ENCODE measurements at regions not wholly inside any gene's neighbourhood (a gene's known extent, or its start where the extent isn't known, plus 50 kb on each side); places are given as distances from the start of the nearest gene placed in this dataset.
"Not testable (repeated sequence)": the region's sequence is repeated elsewhere in the genome, so short reads cannot be mapped to it uniquely, and the experiment has no call there.

GRCh38 chr18:46229641-46230040 lies 125.5 kb downstream of the HAUS1 start:
- not testable (repeated sequence) for DNase-seq

GRCh38 chr18:46236156-46236555 lies 132.0 kb downstream of the HAUS1 start:
- DNase-seq = no peak

DNA sequence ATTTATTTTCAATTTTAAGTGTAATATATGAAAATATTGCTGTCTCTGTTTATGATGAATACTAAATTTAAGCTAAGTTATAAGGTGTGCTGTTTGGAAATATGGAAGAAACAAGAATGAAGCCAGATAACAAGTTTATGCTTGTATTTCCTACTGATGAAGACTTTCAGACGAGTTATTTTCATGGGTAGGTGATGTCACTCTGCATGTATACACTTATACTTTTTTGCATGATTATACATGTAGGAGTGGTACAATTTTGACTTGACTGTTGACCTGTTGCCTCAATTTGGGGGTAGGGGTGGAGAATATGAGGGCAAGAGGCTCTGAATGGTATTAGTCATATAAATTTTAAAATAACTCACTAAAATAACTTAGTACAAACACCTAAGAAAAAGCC lies 133.7 kb downstream of the HAUS1 start:
- DNase-seq = no peak

- no peak for DNase-seq
Observed at GRCh38 chr18:46239549-46239948, 135.4 kb downstream of the HAUS1 start.

- DNase-seq = no peak
Observed at GRCh38 chr18:46239998-46240397, 135.8 kb downstream of the HAUS1 start.

- not testable (repeated sequence) for DNase-seq
Observed at GRCh38 chr18:46241393-46241792, 137.2 kb downstream of the HAUS1 start.

DNA sequence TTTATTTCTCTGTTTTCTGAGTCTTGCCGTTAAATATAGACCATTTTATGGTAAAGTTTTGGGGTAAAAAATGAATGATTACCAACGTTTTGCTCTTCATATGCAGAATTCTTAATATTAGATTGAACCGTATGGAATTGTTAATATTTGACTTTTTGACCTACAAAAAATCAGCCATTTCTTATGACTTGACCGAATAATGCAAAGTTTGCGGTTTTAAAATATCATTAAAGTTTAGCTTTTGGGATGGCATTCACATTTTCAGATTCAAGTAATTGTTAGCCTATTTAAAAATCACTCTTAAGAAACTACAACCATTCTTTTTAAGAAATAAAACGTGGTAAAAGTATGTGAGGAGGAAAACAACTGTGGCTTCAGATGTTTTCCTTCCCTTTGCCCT lies 138.0 kb downstream of the HAUS1 start:
- DNase-seq = no peak

- DNase-seq = no peak
Observed at GRCh38 chr18:46243095-46243494, 138.9 kb downstream of the HAUS1 start.

DNA sequence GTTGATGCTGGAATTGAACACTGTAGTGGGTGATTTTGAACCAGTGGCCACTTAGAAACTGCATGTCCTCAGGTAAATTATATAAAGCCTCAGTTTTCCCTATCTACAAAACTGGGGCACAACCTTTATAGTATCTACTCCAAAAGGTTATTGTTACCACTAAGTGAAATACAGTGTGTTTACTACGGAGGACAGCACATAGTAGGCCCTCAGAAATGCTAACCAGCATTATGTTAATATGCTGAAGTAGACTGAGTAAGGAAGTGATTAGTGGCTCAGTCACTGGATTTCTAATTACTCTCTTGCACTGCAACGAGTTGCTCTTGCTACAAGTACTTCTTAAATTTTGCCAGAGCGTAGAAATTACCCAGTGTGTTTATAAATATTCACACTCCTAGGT lies 139.5 kb downstream of the HAUS1 start:
- no peak for DNase-seq

- DNase-seq = no peak
Observed at GRCh38 chr18:46246101-46246500, 141.9 kb downstream of the HAUS1 start.

GRCh38 chr18:46247942-46248341 lies 143.8 kb downstream of the HAUS1 start:
- DNase-seq = no peak

GRCh38 chr18:46250084-46250811 lies 146.1 kb downstream of the HAUS1 start:
- peak; percentile 60 for DNase-seq

- no peak for DNase-seq
Observed at GRCh38 chr18:46250812-46251173, 146.6 kb downstream of the HAUS1 start.

- no peak for DNase-seq
Observed at GRCh38 chr18:46252759-46253158, 148.6 kb downstream of the HAUS1 start.

DNA sequence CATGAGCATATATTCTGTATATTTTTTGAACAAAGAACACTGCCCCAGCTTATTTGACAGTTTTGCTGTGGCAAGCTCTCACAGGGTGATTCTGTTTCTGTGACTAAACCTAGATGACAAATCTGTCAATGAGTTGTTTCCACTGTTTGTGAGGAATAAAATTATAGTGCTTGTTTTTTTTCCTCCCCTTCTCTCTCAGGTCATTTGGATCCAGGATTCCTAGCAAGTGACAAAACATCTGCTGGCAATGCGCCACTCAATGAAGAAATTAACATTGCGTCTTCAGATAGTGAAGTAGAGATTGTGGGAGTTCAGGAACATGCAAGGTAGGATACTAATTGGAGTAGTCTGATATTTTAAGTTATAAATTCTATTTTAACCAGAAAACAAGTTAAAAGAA lies 149.3 kb downstream of the HAUS1 start:
- no peak for DNase-seq

DNA sequence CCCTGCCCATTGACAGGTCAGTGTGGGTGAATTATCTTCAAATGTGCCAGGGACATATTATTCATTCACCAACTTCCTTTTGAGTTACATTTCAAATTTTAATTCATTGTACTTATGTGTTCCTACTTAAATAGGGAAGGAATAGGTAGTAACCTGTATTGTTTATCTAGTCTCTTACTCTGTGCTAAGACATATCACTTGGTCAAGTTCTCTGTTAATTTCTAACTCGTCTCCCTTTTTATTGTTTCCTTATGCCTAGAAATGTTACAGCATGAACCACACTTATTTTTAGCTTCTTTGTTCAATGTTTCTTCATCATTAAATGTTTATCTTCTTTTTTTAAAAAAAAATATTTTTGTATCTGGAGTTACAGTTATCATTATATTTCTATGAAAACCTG lies 151.9 kb downstream of the HAUS1 start:
- DNase-seq = no peak

DNA sequence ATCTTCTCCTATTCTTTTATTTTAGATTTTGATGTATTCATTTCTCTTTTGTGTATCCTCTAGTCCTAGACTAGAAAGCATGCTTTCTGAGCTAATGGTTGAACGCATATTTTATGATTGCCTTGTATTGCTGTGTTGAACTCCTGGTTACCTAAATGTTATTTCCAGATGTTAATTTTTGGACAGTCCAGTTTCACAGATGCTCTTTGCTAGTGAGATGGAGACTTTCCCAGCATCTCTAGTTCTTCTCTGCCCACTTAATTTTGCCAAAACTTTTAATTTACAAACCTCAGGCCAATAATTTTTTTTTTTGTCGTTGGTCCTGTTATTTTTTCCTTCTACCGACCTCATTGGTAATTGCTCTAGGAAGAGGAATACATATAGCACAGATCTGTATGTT lies 153.2 kb downstream of the HAUS1 start:
- DNase-seq = no peak

GRCh38 chr18:46260016-46260878 lies 156.1 kb downstream of the HAUS1 start:
- no peak for DNase-seq

DNA sequence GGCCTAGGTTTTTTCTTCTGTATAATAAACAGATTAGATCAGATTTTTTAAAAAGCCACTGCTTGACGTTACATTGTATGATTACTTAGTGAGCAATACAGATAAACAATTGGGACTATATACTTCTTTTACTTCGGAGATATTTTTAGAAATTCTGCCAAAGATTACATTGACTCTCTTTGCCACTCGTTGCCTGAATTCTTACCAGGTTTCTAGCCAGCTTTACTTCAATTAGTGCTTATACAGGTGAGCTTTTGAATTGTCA lies 156.6 kb downstream of the HAUS1 start:
- DNase-seq = no peak

GRCh38 chr18:46261799-46262198 lies 157.6 kb downstream of the HAUS1 start:
- DNase-seq = no peak

- DNase-seq = no peak
Observed at GRCh38 chr18:46262856-46263255, 158.7 kb downstream of the HAUS1 start.

DNA sequence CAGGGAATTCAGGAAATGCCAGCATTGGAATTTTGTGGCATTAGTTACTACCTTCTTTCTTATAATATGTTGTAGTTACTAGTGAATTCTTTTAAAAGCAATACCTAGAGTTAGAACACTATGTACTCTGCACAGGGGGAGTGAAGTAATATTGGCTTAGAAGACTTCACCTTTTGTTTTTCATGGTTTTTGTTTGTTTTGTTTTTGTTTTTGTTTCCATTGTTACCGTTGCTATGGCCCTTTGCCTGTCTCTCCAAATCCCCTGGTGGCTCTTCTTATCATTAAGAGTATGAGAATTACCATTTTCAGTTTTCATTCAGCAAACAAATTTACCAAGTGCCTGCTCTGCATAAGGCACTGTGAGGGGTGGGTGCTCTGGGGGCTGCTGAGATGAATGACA lies 160.1 kb downstream of the HAUS1 start:
- DNase-seq = no peak

DNA sequence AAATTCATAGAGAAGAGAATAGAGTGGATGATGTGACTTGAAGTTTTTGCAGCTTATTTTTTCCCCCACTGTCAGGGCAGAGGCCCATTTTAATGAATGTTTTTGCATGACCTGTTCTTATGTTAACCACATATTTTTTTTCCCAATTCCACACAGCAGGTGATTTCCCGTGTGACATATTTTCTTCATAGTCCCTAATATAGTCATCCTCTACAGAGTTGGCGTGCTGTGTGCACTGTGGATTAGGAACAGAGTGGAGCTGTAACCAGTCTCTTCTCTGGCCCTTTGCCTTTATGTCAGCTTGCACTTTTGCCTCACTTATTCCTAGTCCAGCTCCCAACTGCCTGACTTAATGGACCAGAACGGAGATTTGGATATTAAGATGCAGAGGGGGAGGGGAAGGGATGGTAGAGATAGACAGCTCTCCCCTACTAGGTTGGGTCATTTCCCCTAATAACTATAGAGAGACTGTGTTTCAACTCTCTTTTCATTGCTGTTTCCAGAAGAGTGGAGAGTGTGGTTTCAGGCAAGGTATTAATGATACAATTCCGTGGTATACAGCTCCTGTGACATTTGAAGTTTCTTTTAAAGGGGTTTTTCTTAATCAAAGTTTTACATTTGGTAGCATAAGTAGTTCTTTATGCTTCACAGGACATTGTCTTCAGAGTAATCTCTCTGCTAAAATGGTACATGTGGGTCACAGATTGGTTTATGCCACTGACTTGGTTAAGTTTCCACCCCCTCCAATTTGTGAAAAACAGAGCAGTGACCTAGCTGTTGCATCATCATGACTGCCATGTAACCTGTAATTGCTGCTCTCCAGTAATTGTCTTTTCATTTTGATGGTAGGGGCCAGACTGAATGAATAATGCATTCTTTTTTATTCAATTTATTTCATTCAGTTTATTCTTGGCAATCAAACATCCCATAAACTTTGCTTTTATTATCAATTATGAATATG lies 161.3 kb downstream of the HAUS1 start:
- no peak for DNase-seq

- no peak for DNase-seq
Observed at GRCh38 chr18:46266473-46266872, 162.3 kb downstream of the HAUS1 start.

Measured in CD4-positive, alpha-beta T cell treated with Interleukin-17A for 4 hours (primary cell).